ENCODE measurements at regions not wholly inside any gene's neighbourhood (a gene's known extent, or its start where the extent isn't known, plus 50 kb on each side); places are given as distances from the start of the nearest gene placed in this dataset.

DNA sequence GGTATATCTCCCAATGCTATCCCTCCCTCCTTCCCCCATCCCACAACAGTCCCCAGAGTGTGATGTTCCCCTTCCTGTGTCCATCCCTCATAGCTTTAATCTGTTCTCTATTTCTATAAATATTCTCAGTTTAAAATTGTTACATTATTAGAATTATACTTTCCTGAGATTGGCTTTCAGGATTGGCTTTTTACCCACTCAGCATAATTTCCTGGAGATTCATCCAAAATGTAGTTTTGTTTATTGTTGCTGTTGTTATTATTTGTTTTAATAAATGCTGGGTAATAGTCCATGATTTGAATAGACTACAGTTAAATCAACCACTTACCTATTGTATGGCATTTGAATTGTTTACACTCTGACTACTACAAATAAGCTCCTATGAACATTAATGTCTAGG lies 936.4 kb downstream of the FAT4 start:
- DNase-seq = no peak

DNA sequence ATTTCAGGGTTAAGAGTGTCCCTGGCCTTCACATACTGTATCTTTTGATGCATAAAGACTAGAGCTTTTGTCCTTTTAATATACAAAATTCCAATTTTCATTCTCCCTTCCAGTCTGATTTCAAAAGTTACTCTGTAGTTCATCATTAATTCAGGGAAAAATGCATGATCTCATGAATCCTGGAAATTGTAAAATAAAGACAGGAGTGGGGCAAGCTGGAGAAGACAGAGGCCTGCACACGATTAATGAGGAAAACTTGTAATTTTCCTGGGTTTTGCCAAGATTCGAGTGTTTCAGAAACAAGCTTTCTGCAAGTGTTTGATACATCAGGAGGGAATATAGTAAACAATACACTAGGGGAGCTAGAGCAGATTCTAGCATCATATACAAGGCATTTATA lies 947.9 kb downstream of the FAT4 start:
- DNase-seq = no peak

DNA sequence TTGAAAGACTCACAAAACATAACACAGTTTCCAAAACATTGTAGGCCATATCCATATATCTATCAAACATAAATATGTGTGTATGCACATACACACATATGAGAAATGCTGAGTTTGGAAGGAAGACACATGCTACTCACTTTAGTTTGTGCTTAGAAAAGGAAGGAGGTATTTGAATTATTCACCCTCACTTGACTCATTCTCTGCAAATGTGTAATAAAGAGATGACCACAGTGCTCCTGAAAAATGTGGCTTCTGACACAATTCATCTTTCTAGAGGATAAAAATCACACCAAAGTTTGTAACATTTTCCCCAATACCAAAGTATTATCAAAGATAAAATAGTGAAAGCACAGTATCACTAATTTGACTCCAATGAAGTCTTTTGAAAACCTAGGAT lies 950.1 kb downstream of the FAT4 start:
- DNase-seq = no peak

GRCh38 chr4:126265888-126266287 lies 951.1 kb downstream of the FAT4 start:
- DNase-seq = no peak

DNA sequence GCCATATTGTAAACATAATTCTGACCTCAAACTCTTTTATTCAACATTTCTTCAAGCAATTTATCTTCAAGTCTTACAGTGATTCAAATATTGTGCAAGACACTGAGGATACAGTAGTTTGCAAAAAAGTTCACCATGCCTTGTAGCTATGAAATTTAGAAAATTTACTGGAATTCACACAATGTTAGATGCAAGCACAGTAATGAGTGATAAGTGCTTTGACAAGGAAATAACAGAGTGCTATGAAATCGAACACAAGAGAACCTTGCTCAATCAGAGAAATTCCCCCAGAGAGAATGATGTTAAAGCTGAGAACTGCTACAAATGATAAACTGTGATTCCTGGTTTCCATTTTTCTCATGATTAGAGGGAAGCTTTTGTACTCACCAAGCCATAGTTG lies 952.9 kb downstream of the FAT4 start:
- no peak for DNase-seq

GRCh38 chr4:126268106-126268505 lies 953.4 kb downstream of the FAT4 start:
- DNase-seq = no peak

GRCh38 chr4:126269106-126269505 lies 954.4 kb downstream of the FAT4 start:
- DNase-seq = no peak

- no peak for DNase-seq
Observed at GRCh38 chr4:126271292-126271691, 956.5 kb downstream of the FAT4 start.

GRCh38 chr4:126273746-126274145 lies 959.0 kb downstream of the FAT4 start:
- no peak for DNase-seq

- no peak for DNase-seq
Observed at GRCh38 chr4:126291886-126292285, 977.1 kb downstream of the FAT4 start.

DNA sequence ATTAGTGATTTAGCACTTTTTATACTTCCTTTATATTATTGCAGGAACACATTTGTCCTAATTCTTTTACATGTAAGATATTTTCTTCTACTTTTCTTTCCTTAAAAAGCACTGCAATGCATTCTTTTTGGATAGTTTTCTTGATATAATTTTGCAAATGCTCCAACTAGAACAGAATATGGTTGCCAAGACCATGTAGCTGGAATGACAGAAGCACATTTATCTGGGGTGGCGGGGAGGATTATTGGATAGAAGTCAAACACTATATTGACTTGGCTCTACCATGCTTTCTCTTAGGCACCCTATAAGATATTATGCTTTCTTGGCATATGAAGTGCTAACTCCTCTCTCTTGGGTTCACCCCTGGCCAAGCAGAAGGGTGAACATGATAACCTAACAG lies 983.5 kb downstream of the FAT4 start:
- no peak for DNase-seq

DNA sequence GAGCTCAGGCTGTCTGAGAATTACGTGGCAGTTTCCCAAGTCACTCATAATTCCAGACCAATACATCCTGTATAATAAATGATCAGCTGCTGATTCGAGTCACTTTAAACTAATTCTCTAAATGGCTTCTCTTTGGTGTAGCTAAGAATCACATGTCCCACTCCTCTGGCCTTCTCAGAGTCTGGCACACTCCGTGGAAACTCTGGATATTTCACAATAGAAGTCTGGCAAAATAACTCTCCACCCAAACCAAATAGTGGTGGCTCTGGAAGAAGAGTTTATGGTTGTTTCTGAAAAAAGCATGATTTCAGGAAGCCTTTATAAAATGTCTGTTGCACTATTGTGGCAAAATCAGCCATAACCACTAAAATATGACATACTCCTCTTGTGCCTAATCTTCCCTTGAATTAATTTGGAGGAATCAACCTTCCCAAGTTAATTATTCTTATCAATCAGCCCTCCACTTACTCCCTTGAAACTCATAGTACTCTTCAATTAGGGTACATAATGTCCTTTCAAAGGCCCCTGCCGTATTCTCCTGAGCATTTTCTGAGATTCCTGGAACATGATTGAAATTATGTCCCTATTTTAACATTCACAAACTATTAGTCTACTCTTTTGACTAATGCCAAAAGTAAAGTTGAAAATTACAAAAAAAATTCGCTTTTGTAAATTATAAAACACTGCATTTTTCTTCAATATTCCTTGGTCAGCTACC lies 991.6 kb downstream of the FAT4 start:
- no peak for DNase-seq

- peak; percentile 55 for DNase-seq
Observed at GRCh38 chr4:126318376-126318775, 1003.6 kb downstream of the FAT4 start.

GRCh38 chr4:126328914-126329313 lies 1014.2 kb downstream of the FAT4 start:
- DNase-seq = no peak

GRCh38 chr4:126338548-126338947 lies 1023.8 kb downstream of the FAT4 start:
- DNase-seq = peak; percentile 26

GRCh38 chr4:126341927-126342326 lies 1027.2 kb downstream of the FAT4 start:
- no peak for DNase-seq

DNA sequence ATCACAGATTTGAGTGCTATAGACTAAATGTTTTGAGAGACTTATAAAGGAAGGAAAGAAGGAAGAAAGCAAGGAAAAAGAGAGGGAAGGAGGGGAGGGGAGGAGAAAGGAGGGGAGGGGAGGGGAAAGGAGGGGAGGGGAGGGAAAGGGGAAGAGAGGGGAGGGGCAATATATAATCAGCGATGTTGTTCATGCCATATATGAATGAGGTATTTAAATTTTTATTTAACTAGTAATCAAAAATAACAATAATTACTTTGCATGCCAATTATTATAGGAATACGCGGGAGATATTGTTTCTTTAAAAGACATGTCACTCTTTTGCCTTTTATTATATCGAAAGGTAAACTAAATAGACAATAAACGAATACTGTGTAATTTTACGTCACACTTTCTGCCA lies 1029.7 kb downstream of the FAT4 start:
- DNase-seq = no peak

DNA sequence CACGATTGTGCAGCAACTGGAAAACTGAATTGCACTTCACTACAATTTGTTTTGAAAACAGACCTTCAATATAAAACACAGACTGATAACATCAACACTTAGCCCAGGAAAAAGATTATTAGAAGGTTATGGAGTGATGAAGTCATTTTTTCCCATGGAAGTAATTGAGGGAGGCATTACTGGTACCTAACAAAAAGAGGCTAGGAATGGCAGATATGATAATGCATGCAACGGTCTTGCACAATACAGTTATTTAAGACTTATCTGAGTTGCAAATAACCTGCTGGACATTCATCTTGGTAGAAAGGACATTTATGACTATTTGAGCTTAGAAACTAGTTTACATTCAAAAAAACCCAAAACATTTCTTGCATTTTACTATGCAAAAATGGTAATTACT lies 1031.9 kb downstream of the FAT4 start:
- DNase-seq = no peak

DNA sequence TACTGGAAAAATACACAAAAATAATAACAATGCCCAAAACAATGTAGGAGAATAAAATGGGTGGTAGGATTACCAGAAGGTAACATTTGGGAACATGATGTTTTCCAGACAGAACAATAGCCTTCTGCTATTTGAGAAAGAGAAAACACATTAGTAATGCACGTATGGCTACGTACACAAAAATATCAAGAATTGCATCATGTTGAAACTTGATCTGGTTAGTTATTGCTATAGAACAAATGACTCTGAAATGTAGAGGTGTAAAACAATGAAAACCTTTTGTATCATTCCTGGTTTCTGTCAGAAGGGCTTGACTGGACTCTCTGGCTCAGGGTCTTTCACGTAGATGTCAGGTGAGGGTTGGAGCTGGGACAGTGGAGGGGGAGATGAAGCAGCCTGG lies 1040.0 kb downstream of the FAT4 start:
- peak; percentile 16 for DNase-seq

DNA sequence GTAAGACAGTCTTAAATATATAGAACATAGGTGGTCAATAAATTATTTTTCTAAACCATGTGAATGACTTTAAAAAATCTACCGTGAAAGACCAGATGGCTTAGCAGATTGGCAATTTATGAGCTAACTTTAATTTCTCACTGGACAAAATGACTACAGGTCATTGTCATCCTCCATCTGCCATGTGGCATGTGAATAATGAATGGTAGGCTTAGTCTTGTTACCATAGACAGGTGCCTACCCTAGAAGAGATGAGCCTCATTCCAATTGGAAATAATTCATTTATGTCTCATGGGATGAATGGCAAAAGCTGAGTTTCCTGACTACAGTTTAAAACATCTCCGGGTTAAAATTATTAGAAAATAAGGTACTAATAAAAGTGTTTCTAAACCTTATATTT lies 1043.3 kb downstream of the FAT4 start:
- DNase-seq = no peak

GRCh38 chr4:126361287-126361686 lies 1046.5 kb downstream of the FAT4 start:
- no peak for DNase-seq

DNA sequence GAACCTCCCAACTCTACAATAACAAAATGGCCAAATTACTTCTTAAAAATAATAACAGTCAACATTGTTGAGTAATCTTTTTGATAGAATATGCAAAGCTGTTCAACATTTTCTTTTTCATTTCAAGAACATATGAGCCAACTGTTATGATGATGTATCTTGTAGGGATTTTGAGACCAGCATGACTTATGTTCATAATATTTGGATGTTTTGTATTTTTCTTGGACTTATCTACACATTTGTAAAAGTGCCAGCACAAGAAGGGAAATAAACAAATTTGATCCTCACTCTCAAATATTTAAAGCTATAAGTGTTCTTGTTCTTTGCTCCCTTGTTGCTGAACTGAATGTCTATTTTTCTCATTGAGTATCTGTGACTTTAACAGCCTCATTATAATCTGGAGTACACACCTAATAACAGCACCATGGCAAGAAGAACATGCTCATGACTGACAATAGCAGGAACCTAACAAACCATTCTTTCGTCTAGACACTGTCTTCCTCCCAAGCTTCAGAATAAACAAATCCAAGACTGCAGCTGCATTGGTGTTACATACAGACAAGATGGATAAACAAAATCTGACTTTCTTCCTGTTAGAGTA lies 1049.7 kb downstream of the FAT4 start:
- DNase-seq = no peak

GRCh38 chr4:126369076-126369475 lies 1054.3 kb downstream of the FAT4 start:
- DNase-seq = no peak

DNA sequence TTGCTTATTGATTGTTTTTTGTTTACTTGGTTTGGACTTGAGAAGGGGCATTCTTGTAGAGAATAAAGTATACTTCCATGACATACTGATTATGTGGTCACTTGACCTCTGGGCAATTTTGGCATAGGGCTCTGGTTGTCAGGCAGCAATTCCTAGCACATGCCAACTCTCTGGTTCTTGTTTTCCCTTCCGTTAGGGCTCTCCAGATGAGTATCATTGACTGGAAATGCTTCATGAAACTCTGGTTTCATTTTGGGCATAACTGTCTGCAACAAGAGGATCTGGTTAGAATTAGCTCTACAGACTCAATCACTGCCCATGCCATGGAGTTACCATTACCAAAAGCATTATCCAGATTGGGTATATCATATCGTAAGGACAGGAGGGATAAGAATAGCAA lies 1057.9 kb downstream of the FAT4 start:
- no peak for DNase-seq

DNA sequence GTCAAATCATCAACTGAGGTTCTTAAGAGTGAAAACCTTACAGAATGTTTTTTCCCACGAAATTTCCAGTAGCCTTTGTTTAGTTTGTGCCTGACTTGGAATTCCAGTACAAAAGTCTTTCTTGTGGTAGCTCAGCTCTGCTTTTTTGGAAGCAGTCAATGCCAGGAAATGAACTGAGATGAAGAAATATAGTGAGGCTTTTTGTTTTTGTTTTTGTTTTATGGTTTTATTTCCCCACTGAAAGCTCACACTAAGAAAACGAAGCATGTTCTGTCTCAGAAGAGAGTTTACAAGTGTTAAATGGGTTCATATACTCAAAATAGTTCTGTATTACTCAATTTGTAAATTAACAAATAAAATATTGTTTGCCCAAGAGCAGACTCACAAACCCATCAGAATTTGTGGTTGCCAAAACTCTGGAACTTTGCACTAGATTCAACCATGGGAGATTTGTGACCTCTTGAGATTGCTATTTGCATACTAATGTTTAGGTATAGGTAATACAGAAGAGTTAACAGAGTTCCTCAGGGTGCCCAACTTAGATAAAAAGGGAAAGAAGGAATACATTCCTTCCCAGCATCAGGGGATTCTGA lies 1060.8 kb downstream of the FAT4 start:
- DNase-seq = no peak

Data from NCI-H1694 treated with DMSO at 0.1 percent for 48 hours (cell line).